ENCODE measurements at regions not wholly inside any gene's neighbourhood (a gene's known extent, or its start where the extent isn't known, plus 50 kb on each side); places are given as distances from the start of the nearest gene placed in this dataset.
"Not testable (repeated sequence)": the region's sequence is repeated elsewhere in the genome, so short reads cannot be mapped to it uniquely, and the experiment has no call there.

GRCh38 chr2:129820908-129821307 lies 158.6 kb upstream of the RAB6C start:
- Histone ChIP-seq H3K4me2 (no peak overlapping the region), H3K27ac (no peak overlapping the region), H3K9ac (no peak overlapping the region), H3K9me3 (replicated peaks in 1 of 11) (peaks cover 0 to 2% (median 2%) of the 10 kb centered on the region in 11 experiments; a peak in 15 of 22 replicates), H3K27me3 (0 out of 22 replicates have a peak, but pooled peaks cover 0 to 3% (median 0%) of the 10 kb centered on the region in 11 experiments), H3K36me3 (no peaks in the 10 kb centered on the region), H3K4me1 (no peaks in the 10 kb centered on the region), H3K4me3 (no peak overlapping the region), H4K20me1 (no peaks in the 10 kb centered on the region)
- no peak for TF ChIP-seq Cebpa-rat (IDR thresholded peaks at IDR 0.05)

DNA sequence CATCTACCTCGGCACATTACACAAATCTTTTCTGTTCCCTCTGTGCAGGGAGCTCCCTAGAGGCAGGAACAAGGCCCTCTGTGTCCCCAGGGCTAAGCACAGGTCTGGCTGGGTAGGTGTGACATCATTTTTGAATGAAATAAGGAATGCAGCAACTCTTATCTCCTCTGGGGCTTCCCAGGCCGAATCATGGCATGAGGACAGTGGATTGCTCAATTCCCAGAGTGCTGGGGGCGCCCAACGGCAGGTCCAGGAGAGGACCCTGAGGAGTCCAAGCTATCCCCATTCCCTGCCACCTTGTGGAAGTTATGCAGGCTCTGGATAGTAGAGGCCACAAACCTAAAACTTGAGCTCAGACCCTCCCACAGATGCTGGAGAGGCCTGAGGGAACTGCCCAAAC lies 158.0 kb upstream of the RAB6C start:
- TF ChIP-seq Cebpa-rat (IDR thresholded peaks at IDR 0.05), result no peak
- H4K20me1 ChIP-seq, result no peaks in the 10 kb centered on the region
- no peak overlapping the region for H3K27ac ChIP-seq
- no peaks in the 10 kb centered on the region for H3K4me1 ChIP-seq
- H3K4me2 ChIP-seq, result no peak overlapping the region
- H3K9ac ChIP-seq, result no peak overlapping the region
- no peaks in the 10 kb centered on the region; a peak in 1 of 22 replicates for H3K9me3 ChIP-seq (replicated peaks in 1 of 11)
- no peaks in the 10 kb centered on the region for H3K36me3 ChIP-seq
- no peak overlapping the region for H3K4me3 ChIP-seq
- H3K27me3 ChIP-seq, result 0 out of 22 replicates have a peak, but pooled peaks cover 0 to 3% (median 0%) of the 10 kb centered on the region in 11 experiments

DNA sequence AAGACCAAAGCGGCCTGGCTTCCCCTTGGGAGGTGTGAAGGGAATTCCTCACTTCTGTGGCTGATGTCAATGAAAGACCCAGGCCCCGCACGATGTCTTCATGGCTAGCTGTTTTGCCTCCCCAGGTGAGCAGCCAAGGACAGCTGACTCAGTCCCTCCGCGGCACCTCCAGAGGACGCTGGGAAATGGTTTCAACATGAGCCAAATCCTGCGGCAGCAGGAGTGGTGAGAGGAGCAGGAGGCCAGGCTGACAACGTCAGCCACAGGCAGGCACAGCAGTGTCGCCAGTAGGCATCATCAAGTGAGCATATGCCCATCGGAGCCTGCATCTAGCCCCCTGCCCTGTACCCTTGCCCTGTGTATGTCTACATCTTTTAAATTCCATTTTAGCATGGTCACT lies 156.4 kb upstream of the RAB6C start:
- Histone ChIP-seq H3K4me3 (no peak overlapping the region), H3K27me3 (0 out of 22 replicates have a peak, but pooled peaks cover 0 to 3% (median 0%) of the 10 kb centered on the region in 11 experiments), H3K9me3 (replicated peaks in 1 of 11) (no peaks in the 10 kb centered on the region; a peak in 1 of 22 replicates), H3K36me3 (no peaks in the 10 kb centered on the region), H3K4me1 (no peaks in the 10 kb centered on the region), H3K27ac (no peak overlapping the region), H3K4me2 (no peak overlapping the region), H4K20me1 (no peaks in the 10 kb centered on the region), H3K9ac (no peak overlapping the region)
- TF ChIP-seq Cebpa-rat (IDR thresholded peaks at IDR 0.05), result no peak

GRCh38 chr2:129827311-129828090 lies 152.0 kb upstream of the RAB6C start:
- Histone ChIP-seq H3K4me1 (no peaks in the 10 kb centered on the region), H3K27me3 (no peaks in the 10 kb centered on the region), H3K27ac (no peak overlapping the region), H3K9ac (no peak overlapping the region), H3K36me3 (peaks cover 0 to 6% (median 0%) of the 10 kb centered on the region in 11 experiments; a peak in 1 of 22 replicates), H3K4me2 (no peak overlapping the region), H3K9me3 (replicated peaks in 1 of 11) (peaks cover 23 to 32% (median 27%) of the 10 kb centered on the region in 11 experiments), H3K4me3 (no peak overlapping the region), H4K20me1 (no peaks in the 10 kb centered on the region)
- TF ChIP-seq Cebpa-rat (IDR thresholded peaks at IDR 0.05), result no peak

DNA sequence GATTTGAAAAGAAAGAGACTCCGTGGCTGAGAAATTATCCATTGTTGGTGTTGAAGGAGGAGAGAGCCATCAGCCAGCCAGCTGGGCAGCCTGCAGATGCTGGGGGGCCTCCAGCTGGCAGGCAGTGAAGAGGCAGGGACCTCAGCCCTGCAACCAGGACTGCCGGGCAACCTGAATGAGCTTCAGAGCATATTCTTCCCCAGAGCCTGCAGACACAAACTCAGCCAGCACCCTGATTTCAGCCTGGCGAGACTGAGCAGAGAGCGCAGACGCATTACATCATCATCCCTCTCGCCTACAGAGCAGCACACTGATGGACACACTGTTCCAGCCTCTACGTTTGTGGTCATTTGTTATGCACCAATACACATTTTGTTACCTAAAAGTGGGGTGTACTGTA lies 150.7 kb upstream of the RAB6C start:
- Histone ChIP-seq H3K4me2 (no peak overlapping the region), H3K27ac (no peak overlapping the region)

GRCh38 chr2:129829588-129829987 lies 149.9 kb upstream of the RAB6C start:
- no peak overlapping the region for H3K9ac ChIP-seq
- no peaks in the 10 kb centered on the region for H3K27me3 ChIP-seq
- no peak overlapping the region for H3K4me2 ChIP-seq
- TF ChIP-seq Cebpa-rat (IDR thresholded peaks at IDR 0.05), result no peak
- H3K36me3 ChIP-seq, result peaks cover 0 to 6% (median 0%) of the 10 kb centered on the region in 11 experiments; a peak in 1 of 22 replicates
- peaks cover 31 to 42% (median 35%) of the 10 kb centered on the region in 11 experiments for H3K9me3 ChIP-seq (replicated peaks in 1 of 11)
- no peak overlapping the region for H3K27ac ChIP-seq
- H4K20me1 ChIP-seq, result no peaks in the 10 kb centered on the region
- no peak overlapping the region for H3K4me3 ChIP-seq
- H3K4me1 ChIP-seq, result no peaks in the 10 kb centered on the region

More for the DNA sequence above, 150.7 kb upstream of the RAB6C start:
- no peak for TF ChIP-seq Cebpa-rat (IDR thresholded peaks at IDR 0.05)
- peaks cover 31 to 42% (median 35%) of the 10 kb centered on the region in 11 experiments for H3K9me3 ChIP-seq (replicated peaks in 1 of 11)
- H3K9ac ChIP-seq, result no peak overlapping the region
- no peaks in the 10 kb centered on the region for H4K20me1 ChIP-seq
- H3K4me1 ChIP-seq, result no peaks in the 10 kb centered on the region
- H3K36me3 ChIP-seq, result peaks cover 0 to 6% (median 0%) of the 10 kb centered on the region in 11 experiments; a peak in 1 of 22 replicates
- H3K4me3 ChIP-seq, result no peak overlapping the region
- H3K27me3 ChIP-seq, result no peaks in the 10 kb centered on the region

DNA sequence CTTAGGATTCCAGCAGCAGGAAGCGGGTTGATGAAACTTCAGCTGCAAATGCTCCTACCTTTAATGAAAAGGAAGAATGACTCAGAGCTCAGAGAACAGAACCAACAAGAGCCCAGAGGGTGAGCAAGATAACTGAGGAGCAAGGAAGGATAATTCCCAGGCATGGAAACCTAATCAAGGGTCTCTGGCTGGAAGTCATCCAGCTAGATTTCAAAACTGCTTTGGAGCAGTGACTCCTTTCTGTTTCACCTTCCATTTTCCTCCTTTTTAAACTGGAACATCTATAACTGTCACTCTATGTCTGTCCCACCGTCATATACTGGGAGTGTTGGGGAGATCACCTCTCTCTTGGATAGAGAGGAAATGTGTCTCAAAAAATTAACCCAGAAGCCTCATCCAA lies 148.4 kb upstream of the RAB6C start:
- peaks cover 32 to 42% (median 35%) of the 10 kb centered on the region in 11 experiments for H3K9me3 ChIP-seq (replicated peaks in 1 of 11)
- no peaks in the 10 kb centered on the region for H4K20me1 ChIP-seq
- H3K27ac ChIP-seq, result no peak overlapping the region
- peaks cover 0 to 2% (median 0%) of the 10 kb centered on the region in 10 experiments; a peak in 2 of 20 replicates for H3K4me1 ChIP-seq
- H3K36me3 ChIP-seq, result peaks cover 0 to 6% (median 0%) of the 10 kb centered on the region in 11 experiments; a peak in 1 of 22 replicates
- H3K27me3 ChIP-seq, result no peaks in the 10 kb centered on the region
- H3K4me3 ChIP-seq, result no peak overlapping the region
- no peak overlapping the region for H3K4me2 ChIP-seq
- no peak for TF ChIP-seq Cebpa-rat (IDR thresholded peaks at IDR 0.05)
- no peak overlapping the region for H3K9ac ChIP-seq

- not testable (repeated sequence) for H4K20me1 ChIP-seq, H3K27ac ChIP-seq, H3K4me3 ChIP-seq, H3K9ac ChIP-seq, H3K36me3 ChIP-seq, H3K4me2 ChIP-seq, H3K27me3 ChIP-seq
- H3K9me3 ChIP-seq (replicated peaks in 1 of 11), result peaks cover 32 to 42% (median 35%) of the 10 kb centered on the region in 11 experiments
- peaks cover 0 to 12% (median 0%) of the 10 kb centered on the region in 10 experiments; a peak in 3 of 20 replicates for H3K4me1 ChIP-seq
Observed at GRCh38 chr2:129833465-129833864, 146.0 kb upstream of the RAB6C start.

GRCh38 chr2:129847043-129847442 lies 132.4 kb upstream of the RAB6C start:
- no peaks in the 10 kb centered on the region for H3K36me3 ChIP-seq
- H3K4me3 ChIP-seq, result no peak overlapping the region
- H3K9me3 ChIP-seq (replicated peaks in 1 of 11), result no peaks in the 10 kb centered on the region; a peak in 2 of 22 replicates
- no peak overlapping the region for H3K27ac ChIP-seq
- no peak for TF ChIP-seq Cebpa-rat (IDR thresholded peaks at IDR 0.05)
- H3K4me2 ChIP-seq, result peak overlapping the region in 7 of 11 experiments; percentile 1 to 59 (median 32); a peak in 10 of 22 replicates
- H3K9ac ChIP-seq, result no peak overlapping the region
- no peaks in the 10 kb centered on the region for H4K20me1 ChIP-seq
- H3K4me1 ChIP-seq, result peaks cover 0 to 11% (median 6%) of the 10 kb centered on the region in 10 experiments; a peak in 13 of 20 replicates
- no peaks in the 10 kb centered on the region for H3K27me3 ChIP-seq

Measured in BLaER1 treated with 17β-estradiol and CSF1 and Interleukin-3, amounts not matched to agents 10 nM and 100 nM (cell line).